ENCODE measurements at regions not wholly inside any gene's neighbourhood (a gene's known extent, or its start where the extent isn't known, plus 50 kb on each side); places are given as distances from the start of the nearest gene placed in this dataset.

DNA sequence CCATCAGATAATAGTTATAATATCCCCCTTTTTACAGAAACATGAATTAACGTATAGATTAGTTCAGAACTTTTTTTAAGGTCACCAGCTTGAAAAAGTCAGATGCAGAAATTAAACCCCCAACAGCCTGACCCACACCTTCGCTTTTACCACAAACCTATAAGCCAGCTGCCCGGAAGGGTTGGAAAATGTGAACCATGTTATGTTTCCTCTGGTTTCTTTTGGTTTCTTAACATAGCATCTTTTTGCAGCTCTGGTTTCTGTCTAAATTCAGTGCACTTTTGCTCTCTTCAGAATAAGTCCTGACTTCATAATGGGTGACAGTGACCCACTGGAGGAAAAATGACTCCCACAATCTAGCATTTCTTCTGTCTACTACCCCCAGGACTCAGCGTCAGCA lies 381.7 kb upstream of the DDX18 start:
- TF ChIP-seq POLR2A (IDR thresholded peaks at IDR 0.05): no peak
- TF ChIP-seq, protein P1, sequence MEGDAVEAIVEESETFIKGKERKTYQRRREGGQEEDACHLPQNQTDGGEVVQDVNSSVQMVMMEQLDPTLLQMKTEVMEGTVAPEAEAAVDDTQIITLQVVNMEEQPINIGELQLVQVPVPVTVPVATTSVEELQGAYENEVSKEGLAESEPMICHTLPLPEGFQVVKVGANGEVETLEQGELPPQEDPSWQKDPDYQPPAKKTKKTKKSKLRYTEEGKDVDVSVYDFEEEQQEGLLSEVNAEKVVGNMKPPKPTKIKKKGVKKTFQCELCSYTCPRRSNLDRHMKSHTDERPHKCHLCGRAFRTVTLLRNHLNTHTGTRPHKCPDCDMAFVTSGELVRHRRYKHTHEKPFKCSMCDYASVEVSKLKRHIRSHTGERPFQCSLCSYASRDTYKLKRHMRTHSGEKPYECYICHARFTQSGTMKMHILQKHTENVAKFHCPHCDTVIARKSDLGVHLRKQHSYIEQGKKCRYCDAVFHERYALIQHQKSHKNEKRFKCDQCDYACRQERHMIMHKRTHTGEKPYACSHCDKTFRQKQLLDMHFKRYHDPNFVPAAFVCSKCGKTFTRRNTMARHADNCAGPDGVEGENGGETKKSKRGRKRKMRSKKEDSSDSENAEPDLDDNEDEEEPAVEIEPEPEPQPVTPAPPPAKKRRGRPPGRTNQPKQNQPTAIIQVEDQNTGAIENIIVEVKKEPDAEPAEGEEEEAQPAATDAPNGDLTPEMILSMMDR (IDR thresholded peaks at IDR 0.05): no peak
